ENCODE measurements at regions not wholly inside any gene's neighbourhood (a gene's known extent, or its start where the extent isn't known, plus 50 kb on each side); places are given as distances from the start of the nearest gene placed in this dataset.

- TF ChIP-seq CTCF (IDR thresholded peaks at IDR 0.05): no peak
- no peak for TF ChIP-seq ZFX (IDR thresholded peaks at IDR 0.05; ENCODE audit: borderline replicate concordance)
Measured at GRCh38 chr11:92304271-92304670, 79.7 kb downstream of the FAT3 start.
